MM.1S (cell line): ENCODE measurements at regions not wholly inside any gene's neighbourhood (a gene's known extent, or its start where the extent isn't known, plus 50 kb on each side); places are given as distances from the start of the nearest gene placed in this dataset.

Experiments used
- DNase-seq: peaks from one replicate; pipeline ENCODE4 v3.0.0-alpha.2; 2015
- H2AFZ ChIP-seq: fragments of 300-600 bp; sonication (generic); 2 replicates; pipeline ENCODE4 v1.6.0; 2016; ENCODE audit warnings: antibody characterized with exemption, low read length
- H3F3A ChIP-seq: fragments of 300-600 bp; sonication (generic); 2 replicates; pipeline ENCODE4 v1.6.1; 2016; ENCODE audit warnings: mild to moderate bottlenecking, antibody characterized with exemption, low read length, moderate library complexity, mixed read lengths; ENCODE audit not compliant: insufficient read depth
- H3K27ac ChIP-seq: fragments of 300-600 bp; sonication (generic); 2 replicates; pipeline ENCODE4 v1.5.1; 2016; ENCODE audit warnings: mild to moderate bottlenecking, low read length
- H3K27me3 ChIP-seq: fragments of 300-600 bp; sonication (generic); replicated peaks from 2 replicates; pipeline ENCODE4 v1.6.0; 2016; ENCODE audit warnings: low read length; ENCODE audit not compliant: insufficient read depth
- H3K36me3 ChIP-seq: fragments of 300-600 bp; sonication (generic); replicated peaks from 2 replicates; pipeline ENCODE4 v1.6.1; 2016; ENCODE audit warnings: mild to moderate bottlenecking, low read length, mixed read lengths; ENCODE audit not compliant: insufficient read depth
- H3K4me1 ChIP-seq: fragments of 300-600 bp; sonication (generic); 2 replicates; pipeline ENCODE4 v1.6.1; 2016; ENCODE audit warnings: low read length, mixed read lengths
- H3K4me2 ChIP-seq: fragments of 300-600 bp; sonication (generic); 2 replicates; pipeline ENCODE4 v1.6.0; 2016; ENCODE audit warnings: low read depth, low read length
- H3K4me3 ChIP-seq: fragments of 300-600 bp; sonication (generic); 2 replicates; pipeline ENCODE4 v1.5.1; 2016; ENCODE audit warnings: low read length, mixed read lengths
- H3K79me2 ChIP-seq: fragments of 300-600 bp; sonication (generic); 2 replicates; pipeline ENCODE4 v1.6.1; 2016; ENCODE audit warnings: mixed run types, low read length, mixed read lengths
- H3K9ac ChIP-seq: fragments of 300-600 bp; sonication (generic); 2 replicates; pipeline ENCODE4 v1.6.1; 2016; ENCODE audit warnings: low read length, mixed read lengths
- H3K9me2 ChIP-seq: fragments of 300-600 bp; sonication (generic); replicated peaks from 2 replicates; pipeline ENCODE4 v1.6.1; 2016; ENCODE audit warnings: mild to moderate bottlenecking, low read length, mixed read lengths; ENCODE audit not compliant: insufficient read depth
- H3K9me3 ChIP-seq: fragments of 300-600 bp; sonication (generic); replicated peaks from 2 replicates; pipeline ENCODE4 v1.6.1; 2016; ENCODE audit warnings: mild to moderate bottlenecking, low read length, mixed read lengths; ENCODE audit not compliant: insufficient read depth
- H4K20me1 ChIP-seq: fragments of 300-600 bp; sonication (generic); 2 replicates; pipeline ENCODE4 v1.6.1; 2016; ENCODE audit warnings: mild to moderate bottlenecking, low read length, moderate library complexity, mixed read lengths; ENCODE audit not compliant: insufficient read depth
- CTCF ChIP-seq: fragments of 300-600 bp; sonication (generic); IDR thresholded peaks from 2 replicates; pipeline ENCODE4 v1.5.1; 2016; ENCODE audit warnings: antibody characterized with exemption, low read length, mixed read lengths
- EZH2 ChIP-seq: fragments of 300-600 bp; sonication (generic); optimal IDR thresholded peaks from 2 replicates; pipeline ENCODE3; 2017; ENCODE audit warnings: low read depth, mild to moderate bottlenecking, antibody characterized with exemption, low read length, mixed read lengths
- EZH2phosphoT487 ChIP-seq: fragments of 300-600 bp; sonication (generic); IDR thresholded peaks from 2 replicates; pipeline ENCODE4 v1.6.1; 2018; ENCODE audit warnings: antibody characterized with exemption, low read length

- H3K4me3 ChIP-seq = no peak overlapping the region
- no peaks in the 10 kb centered on the region for H4K20me1 ChIP-seq
- H3K4me1 ChIP-seq = no peaks in the 10 kb centered on the region
- H3K9me2 ChIP-seq = no peaks in the 10 kb centered on the region
- no peak overlapping the region for H3K27ac ChIP-seq
- no peak for TF ChIP-seq EZH2
- no peak for TF ChIP-seq EZH2phosphoT487
- no peak for TF ChIP-seq CTCF
- no peak overlapping the region for H2AFZ ChIP-seq
- DNase-seq = no peak
- no peaks in the 10 kb centered on the region for H3K27me3 ChIP-seq
- H3K36me3 ChIP-seq = no peaks in the 10 kb centered on the region
- no peaks in the 10 kb centered on the region for H3K79me2 ChIP-seq
- no peaks in the 10 kb centered on the region for H3K9me3 ChIP-seq
- no peak overlapping the region for H3K4me2 ChIP-seq
- no peaks in the 10 kb centered on the region for H3F3A ChIP-seq
- no peak overlapping the region for H3K9ac ChIP-seq
Observed at GRCh38 chr14:83923842-83924241, 1606.1 kb upstream of the FLRT2 start.

- H4K20me1 ChIP-seq = no peaks in the 10 kb centered on the region
- no peaks in the 10 kb centered on the region for H3K79me2 ChIP-seq
- no peak overlapping the region for H3K9ac ChIP-seq
- no peaks in the 10 kb centered on the region for H3K4me1 ChIP-seq
- no peaks in the 10 kb centered on the region for H3F3A ChIP-seq
- no peaks in the 10 kb centered on the region for H3K36me3 ChIP-seq
- H3K27me3 ChIP-seq = no peaks in the 10 kb centered on the region
- no peaks in the 10 kb centered on the region for H3K9me3 ChIP-seq
- no peak overlapping the region for H2AFZ ChIP-seq
- no peak for TF ChIP-seq EZH2phosphoT487
- no peak overlapping the region for H3K27ac ChIP-seq
- no peak overlapping the region for H3K4me3 ChIP-seq
- no peak for DNase-seq
- H3K4me2 ChIP-seq = no peak overlapping the region
- H3K9me2 ChIP-seq = no peaks in the 10 kb centered on the region
Observed at GRCh38 chr14:83924259-83924658, 1605.7 kb upstream of the FLRT2 start.

- H3F3A ChIP-seq = no peaks in the 10 kb centered on the region
- H3K9me2 ChIP-seq = no peaks in the 10 kb centered on the region
- H3K9me3 ChIP-seq = no peaks in the 10 kb centered on the region
- H3K79me2 ChIP-seq = no peaks in the 10 kb centered on the region
- no peaks in the 10 kb centered on the region for H4K20me1 ChIP-seq
- H3K4me2 ChIP-seq = no peak overlapping the region
- H3K27ac ChIP-seq = no peak overlapping the region
- DNase-seq = no peak
- no peaks in the 10 kb centered on the region for H3K27me3 ChIP-seq
- H3K9ac ChIP-seq = no peak overlapping the region
- no peaks in the 10 kb centered on the region for H3K36me3 ChIP-seq
- no peaks in the 10 kb centered on the region for H3K4me1 ChIP-seq
- H2AFZ ChIP-seq = no peak overlapping the region
- no peak overlapping the region for H3K4me3 ChIP-seq
- TF ChIP-seq EZH2 (no peak), EZH2phosphoT487 (no peak), CTCF (no peak)
Observed at GRCh38 chr14:83940253-83940652, 1589.7 kb upstream of the FLRT2 start.

GRCh38 chr14:83958359-83958758 is 1571.6 kb upstream of the FLRT2 start:
- Histone ChIP-seq H3K9me3 (no peaks in the 10 kb centered on the region), H3F3A (no peaks in the 10 kb centered on the region), H3K27ac (no peak overlapping the region), H3K79me2 (no peaks in the 10 kb centered on the region), H3K4me1 (no peaks in the 10 kb centered on the region), H3K4me2 (no peak overlapping the region), H3K9me2 (no peaks in the 10 kb centered on the region), H3K36me3 (no peaks in the 10 kb centered on the region), H4K20me1 (no peaks in the 10 kb centered on the region), H3K4me3 (no peak overlapping the region), H3K9ac (no peak overlapping the region), H2AFZ (no peak overlapping the region), H3K27me3 (no peaks in the 10 kb centered on the region)
- TF ChIP-seq EZH2phosphoT487 (no peak), CTCF (no peak), EZH2 (no peak)
- DNase-seq = no peak
